Stomach (tissue), 8 donors: ENCODE measurements at regions not wholly inside any gene's neighbourhood (a gene's known extent, or its start where the extent isn't known, plus 50 kb on each side); places are given as distances from the start of the nearest gene placed in this dataset.

ENCODE experiments used
- DNase-seq, 2 donors: peaks; one replicate each; pipeline versions ENCODE4 v3.0.0 to v3.0.0-alpha.2; 2013 to 2019
- H3K27ac ChIP-seq, 5 donors: fragments of 200-600 bp in 4 of 5; sonication (generic) in 4 of 5; one replicate each; pipeline ENCODE4 v1.5.1; 2013 to 2019; ENCODE audit warnings: mild to moderate bottlenecking in 1 of 5, moderate library complexity in 1 of 5
- H3K27me3 ChIP-seq, 3 donors: fragments of 200-600 bp; sonication (generic); one replicate each; pipeline ENCODE4 v1.5.1; 2017 to 2019; ENCODE audit warnings: mixed run types in 1 of 3
- H3K36me3 ChIP-seq, 4 donors: fragments of 200-600 bp; sonication (generic); 1 replicate in 3 of 4; 2 replicates in 1 of 4; pipeline ENCODE4 v1.5.1; 2016 to 2019
- H3K4me1 ChIP-seq, 4 donors: fragments of 200-600 bp; sonication (generic); one replicate each; pipeline ENCODE4 v1.5.1; 2016 to 2019
- H3K4me3 ChIP-seq, 4 donors: fragments of 200-600 bp; sonication (generic) in 3 of 4; one replicate each; pipeline ENCODE4 v1.5.1; 2016 to 2019; ENCODE audit warnings: mild to moderate bottlenecking in 1 of 4
- H3K9me3 ChIP-seq, 4 donors: fragments of 200-600 bp; sonication (generic); one replicate each; pipeline ENCODE4 v1.5.1; 2016 to 2019
- CTCF ChIP-seq, 7 experiments: fragments of 450-650 bp in 4 of 7; fragments of 200-600 bp in 3 of 7; sonication (generic) in 3 of 7; IDR thresholded peaks; one replicate each; pipeline ENCODE4 v1.5.1; 2016 to 2019; ENCODE audit warnings: antibody characterized with exemption in 7 of 7, control low read depth in 2 of 7, mild to moderate bottlenecking in 1 of 7
- EP300 ChIP-seq: sonication (generic); formaldehyde crosslinking; IDR thresholded peaks from one replicate; pipeline ENCODE4 v1.6.1; 2017; ENCODE audit warnings: antibody characterized with exemption
- POLR2A ChIP-seq, 4 donors: fragments of 450-650 bp; IDR thresholded peaks; one replicate each; pipeline ENCODE4 v1.6.1; 2016; ENCODE audit warnings: antibody characterized with exemption in 4 of 4, control low read depth in 2 of 4, mild to moderate bottlenecking in 1 of 4, moderate library complexity in 1 of 4
- POLR2AphosphoS5 ChIP-seq, 3 donors: sonication (generic); formaldehyde crosslinking; IDR thresholded peaks; one replicate each; pipeline ENCODE4 v1.6.1; 2016; ENCODE audit warnings: antibody characterized with exemption in 3 of 3
- WGBS, 5 donors: extraction: QIAGEN DNeasy Blood & Tissue Kit in 3 of 5; methylation state at CpG; one replicate each; pipeline versions ENCODE4 v1.1.5 to v1.1.7; 2013 to 2018; 5-methylcytosine and 5-hydroxymethylcytosine counted together
- intact Hi-C: fragments of 100-400 bp; cut with DNase I; formaldehyde crosslinking; loops from one replicate; pipeline ENCODE4 v1.15.1; 2023; ENCODE audit warnings: low total_unique reads
- donor health status: healthy with polysubstance abuse.
- donor health status: Bipolar disorder and iron deficiency.
- donor health status: healthy.

GRCh38 chr12:105640761-105641160, 310.3 kb downstream of the C12orf75 start:
- Histone ChIP-seq H3K4me1 (no peaks in the 10 kb centered on the region), H3K36me3 (no peaks in the 10 kb centered on the region), H3K9me3 (peaks cover 0 to 22% (median 12%) of the 10 kb centered on the region in 4 donors), H3K27me3 (no peaks in the 10 kb centered on the region), H3K27ac (no peak overlapping the region), H3K4me3 (no peak overlapping the region)
- DNase-seq, result no peak
- TF ChIP-seq EP300, result no peak
- TF ChIP-seq POLR2A (IDR thresholded peaks at IDR 0.05), result no peak
- no peak for TF ChIP-seq POLR2AphosphoS5 (IDR thresholded peaks at IDR 0.05)
- TF ChIP-seq CTCF (IDR thresholded peaks at IDR 0.05), result no peak
- WGBS, 5 donors, result 25 to 53% (median 45%) methylated on average over 1 of the region's 1 CpG; no CpG with 5 or more reads in 1 of the 5 donors
- intact Hi-C loops, result no loop called here

- Histone ChIP-seq H3K36me3 (no peaks in the 10 kb centered on the region), H3K9me3 (peaks cover 0 to 14% (median 7%) of the 10 kb centered on the region in 4 donors), H3K27me3 (no peaks in the 10 kb centered on the region), H3K4me3 (no peak overlapping the region), H3K4me1 (no peaks in the 10 kb centered on the region), H3K27ac (no peak overlapping the region)
- 66 to 85% (median 81%) methylated on average over 5 of the region's 5 CpGs for WGBS, 5 donors
- no peak for TF ChIP-seq EP300
- TF ChIP-seq POLR2A (IDR thresholded peaks at IDR 0.05), result no peak
- no peak for TF ChIP-seq CTCF (IDR thresholded peaks at IDR 0.05)
- no peak for TF ChIP-seq POLR2AphosphoS5 (IDR thresholded peaks at IDR 0.05)
- intact Hi-C loops, result no loop called here
- peak in 1 of 2 donors; percentile 16 for DNase-seq
Measured at GRCh38 chr12:105641749-105642148, 311.3 kb downstream of the C12orf75 start.

- Histone ChIP-seq H3K4me3 (no peak overlapping the region), H3K27me3 (no peaks in the 10 kb centered on the region), H3K36me3 (no peaks in the 10 kb centered on the region), H3K27ac (no peak overlapping the region), H3K9me3 (no peaks in the 10 kb centered on the region), H3K4me1 (no peaks in the 10 kb centered on the region)
- WGBS, 5 donors, result 71 to 92% (median 89%) methylated on average over 5 of the region's 5 CpGs
- intact Hi-C loops, result no loop called here
- TF ChIP-seq EP300, result no peak
- TF ChIP-seq CTCF (IDR thresholded peaks at IDR 0.05), result no peak
- TF ChIP-seq POLR2A (IDR thresholded peaks at IDR 0.05), result no peak
- TF ChIP-seq POLR2AphosphoS5 (IDR thresholded peaks at IDR 0.05), result no peak
- no peak for DNase-seq
Measured at GRCh38 chr12:105644770-105645169, 314.3 kb downstream of the C12orf75 start.

- Histone ChIP-seq H3K27me3 (no peaks in the 10 kb centered on the region), H3K4me3 (no peak overlapping the region), H3K36me3 (no peaks in the 10 kb centered on the region), H3K9me3 (no peaks in the 10 kb centered on the region), H3K4me1 (no peaks in the 10 kb centered on the region), H3K27ac (no peak overlapping the region)
- intact Hi-C loops, result no loop called here
- no peak for TF ChIP-seq POLR2AphosphoS5 (IDR thresholded peaks at IDR 0.05)
- no peak for TF ChIP-seq POLR2A (IDR thresholded peaks at IDR 0.05)
- no peak for TF ChIP-seq CTCF (IDR thresholded peaks at IDR 0.05)
- WGBS, 5 donors, result 70 to 86% (median 71%) methylated on average over 1 of the region's 1 CpG
- no peak for DNase-seq
Measured at GRCh38 chr12:105654606-105655005, 324.1 kb downstream of the C12orf75 start.
